GM11168 (cell line): ENCODE measurements at regions not wholly inside any gene's neighbourhood (a gene's known extent, or its start where the extent isn't known, plus 50 kb on each side); places are given as distances from the start of the nearest gene placed in this dataset.

Experiments
- in situ Hi-C: fragments of 300-500 bp; cut with MboI; formaldehyde crosslinking; loops from one replicate; pipeline ENCODE4 v1.12.0; 2022; ENCODE audit warnings: low sequenced_read_pairs; ENCODE audit not compliant: unreplicated experiment

DNA sequence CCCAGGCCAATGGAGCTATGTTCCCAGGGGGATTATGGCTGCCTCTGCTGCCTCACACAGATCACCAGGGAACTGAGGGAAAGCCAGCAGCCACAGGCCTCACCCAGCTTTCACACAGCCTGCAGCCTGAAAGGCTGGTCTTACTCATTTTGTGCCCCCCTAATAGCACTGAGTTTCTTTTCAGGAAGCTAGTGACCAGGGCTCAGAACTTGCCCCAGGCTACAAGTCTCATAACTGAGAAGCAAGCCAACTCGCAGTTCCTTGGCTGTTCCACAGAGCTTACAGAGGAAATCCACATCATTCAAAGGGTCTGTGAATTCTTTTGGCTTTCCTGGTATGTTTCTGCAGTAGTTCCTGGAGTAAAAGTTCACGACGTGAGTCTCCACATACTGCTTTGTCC is 524.8 kb upstream of the GJE1 start:
- in situ Hi-C loops, result no loop called here

DNA sequence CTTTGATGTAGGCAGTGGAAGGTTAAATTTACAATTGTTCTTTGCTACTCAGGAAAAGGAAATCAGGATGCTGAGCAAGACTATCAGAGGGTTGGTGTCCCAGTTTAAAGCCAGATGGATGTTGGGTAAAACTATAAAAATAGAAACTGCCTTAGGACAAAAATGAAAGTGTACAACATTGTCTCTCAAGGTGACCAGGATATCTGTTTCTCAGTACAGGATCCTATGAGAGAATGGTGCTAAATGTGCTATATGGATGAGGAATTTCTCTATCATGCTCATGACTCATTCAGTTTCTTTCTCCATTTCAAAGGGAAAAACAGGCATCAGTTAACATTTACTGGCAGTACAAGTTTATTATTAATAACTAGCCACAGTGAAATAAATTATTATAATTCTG is 534.2 kb upstream of the GJE1 start:
- in situ Hi-C loops, result no loop called here

DNA sequence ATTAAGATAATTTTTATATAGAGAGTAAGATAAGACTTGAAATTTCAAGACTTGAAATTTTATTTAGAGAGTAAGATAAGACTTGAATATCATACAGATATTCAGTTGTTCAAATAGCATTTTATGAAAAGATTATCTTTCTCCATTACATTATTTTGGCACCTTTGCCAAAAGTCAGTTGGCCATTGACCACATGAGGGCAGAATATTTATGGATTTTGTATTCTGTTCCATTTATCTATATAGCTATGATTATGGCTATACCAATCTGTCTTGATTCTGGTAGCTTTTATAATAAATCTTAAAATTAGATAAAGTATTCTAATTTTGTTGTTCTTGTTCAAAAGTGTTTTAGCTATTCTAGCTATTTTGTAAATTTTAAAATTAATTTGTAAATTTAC is 537.9 kb upstream of the GJE1 start:
- in situ Hi-C loops, result no loop called here

DNA sequence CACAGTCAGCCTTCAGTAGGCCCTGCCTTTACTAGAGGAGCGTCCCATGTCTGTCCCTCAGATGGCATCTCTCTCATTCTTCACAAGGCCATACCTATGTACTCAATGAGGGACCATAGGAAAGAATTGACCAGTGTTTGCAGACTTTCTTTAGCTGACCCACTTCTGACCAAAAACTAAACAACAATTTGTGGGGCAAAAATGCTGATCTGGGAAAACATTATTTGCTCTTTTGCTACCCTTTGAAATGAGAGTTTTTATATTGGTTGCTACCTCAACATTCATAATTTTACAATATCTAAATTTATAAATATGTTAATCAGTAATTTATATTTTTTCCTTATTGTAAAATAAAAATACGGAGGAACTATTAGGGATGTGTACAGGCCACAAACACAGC is 539.4 kb upstream of the GJE1 start:
- in situ Hi-C loops, result no loop called here

DNA sequence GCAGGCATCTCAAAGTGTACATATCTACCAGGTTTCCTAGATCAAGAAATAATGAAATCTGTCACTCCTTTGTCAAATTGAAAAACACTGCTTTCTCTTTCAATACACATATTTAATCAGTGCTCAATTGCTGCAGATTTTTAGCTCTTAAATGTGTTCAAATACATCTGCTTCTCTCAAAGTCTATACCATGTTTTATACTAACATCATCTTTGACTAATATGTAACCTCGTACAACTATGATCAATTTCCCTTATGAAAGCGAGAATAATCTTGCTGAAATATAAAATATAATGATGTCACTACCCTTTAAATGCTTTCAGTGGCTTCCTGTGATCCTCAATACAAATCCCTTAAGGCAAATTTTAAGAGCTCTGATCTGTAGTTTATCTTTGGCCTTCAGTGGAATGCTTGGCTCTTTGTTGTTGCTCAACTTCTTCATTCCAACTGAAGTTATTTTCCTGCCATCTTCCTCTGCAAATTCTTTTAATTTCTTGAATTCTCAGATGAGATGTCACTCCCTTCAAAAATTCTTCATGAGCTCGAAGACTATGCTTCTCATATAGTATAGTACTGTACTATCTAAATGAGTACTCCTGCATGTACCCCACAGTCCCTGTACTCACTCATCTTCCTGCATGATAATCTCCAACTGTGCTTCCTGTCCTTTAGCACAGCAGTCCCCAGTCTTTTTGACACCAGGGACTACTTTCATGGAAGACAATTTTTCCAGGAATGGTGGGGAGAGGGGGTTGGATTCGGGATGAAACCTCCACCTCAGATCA is 545.1 kb upstream of the GJE1 start:
- in situ Hi-C loops, result no loop called here

DNA sequence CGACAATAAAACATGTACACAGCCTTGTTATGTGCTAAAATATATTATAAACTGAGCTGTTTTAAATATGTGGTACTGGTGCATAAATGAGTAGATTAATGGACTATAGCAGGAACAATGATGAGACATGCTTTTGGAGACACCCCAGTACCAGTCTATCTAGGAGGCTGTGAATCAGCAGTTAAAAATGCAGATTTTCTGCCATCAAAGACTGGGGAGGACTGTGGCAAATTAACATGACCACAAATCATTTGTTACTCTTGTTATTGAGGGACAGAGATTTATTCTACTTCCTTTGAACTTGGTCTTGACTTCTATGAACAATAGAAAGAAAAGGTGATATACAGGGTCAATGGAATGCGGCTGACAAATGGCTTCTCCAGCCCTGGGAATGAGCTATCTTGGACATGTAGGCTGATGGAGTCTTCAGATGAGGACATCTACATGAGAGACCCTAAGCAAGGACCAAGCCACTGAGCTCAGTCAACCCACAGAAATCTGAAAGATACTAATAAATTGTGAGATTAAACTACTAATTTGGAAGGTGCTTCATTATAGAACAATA is 551.7 kb upstream of the GJE1 start:
- in situ Hi-C loops, result no loop called here

DNA sequence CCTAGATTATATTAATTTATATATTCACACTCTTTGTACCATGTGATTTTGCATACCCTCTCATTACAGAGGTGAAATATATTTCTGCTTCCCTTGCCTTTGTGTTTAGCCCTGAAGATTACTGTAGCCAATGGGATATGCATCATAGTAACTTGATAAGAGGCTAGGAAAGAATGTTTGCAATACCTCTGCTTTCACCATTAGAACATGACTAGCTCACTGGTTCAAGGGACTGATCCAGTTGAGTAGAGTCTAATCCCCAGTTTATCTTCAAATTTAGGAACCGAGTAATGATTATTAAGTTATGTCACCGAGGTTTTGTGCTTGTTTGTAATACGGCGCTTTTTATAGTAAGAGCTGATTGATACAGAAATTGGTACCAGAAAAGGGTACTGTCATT is 552.6 kb upstream of the GJE1 start:
- in situ Hi-C loops, result no loop called here

DNA sequence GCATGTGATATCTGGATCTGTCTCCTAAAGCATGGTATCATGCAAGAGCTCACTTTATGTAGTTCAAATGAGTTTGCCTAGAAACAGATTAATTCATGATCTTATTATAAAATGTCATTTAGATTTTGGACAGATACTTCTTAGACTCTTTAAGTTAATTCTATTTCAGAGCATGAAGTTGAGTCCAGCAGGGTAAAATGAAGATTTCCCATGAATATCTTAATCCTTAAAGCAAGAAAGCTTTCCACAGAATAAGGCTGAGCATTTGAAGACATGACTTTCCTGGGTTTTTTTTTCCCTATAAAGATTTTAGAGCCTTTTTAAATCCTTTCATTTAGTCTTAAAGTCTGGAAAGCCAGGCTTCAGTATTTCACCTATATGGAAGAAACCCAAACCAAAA is 556.0 kb upstream of the GJE1 start:
- in situ Hi-C loops, result no loop called here

DNA sequence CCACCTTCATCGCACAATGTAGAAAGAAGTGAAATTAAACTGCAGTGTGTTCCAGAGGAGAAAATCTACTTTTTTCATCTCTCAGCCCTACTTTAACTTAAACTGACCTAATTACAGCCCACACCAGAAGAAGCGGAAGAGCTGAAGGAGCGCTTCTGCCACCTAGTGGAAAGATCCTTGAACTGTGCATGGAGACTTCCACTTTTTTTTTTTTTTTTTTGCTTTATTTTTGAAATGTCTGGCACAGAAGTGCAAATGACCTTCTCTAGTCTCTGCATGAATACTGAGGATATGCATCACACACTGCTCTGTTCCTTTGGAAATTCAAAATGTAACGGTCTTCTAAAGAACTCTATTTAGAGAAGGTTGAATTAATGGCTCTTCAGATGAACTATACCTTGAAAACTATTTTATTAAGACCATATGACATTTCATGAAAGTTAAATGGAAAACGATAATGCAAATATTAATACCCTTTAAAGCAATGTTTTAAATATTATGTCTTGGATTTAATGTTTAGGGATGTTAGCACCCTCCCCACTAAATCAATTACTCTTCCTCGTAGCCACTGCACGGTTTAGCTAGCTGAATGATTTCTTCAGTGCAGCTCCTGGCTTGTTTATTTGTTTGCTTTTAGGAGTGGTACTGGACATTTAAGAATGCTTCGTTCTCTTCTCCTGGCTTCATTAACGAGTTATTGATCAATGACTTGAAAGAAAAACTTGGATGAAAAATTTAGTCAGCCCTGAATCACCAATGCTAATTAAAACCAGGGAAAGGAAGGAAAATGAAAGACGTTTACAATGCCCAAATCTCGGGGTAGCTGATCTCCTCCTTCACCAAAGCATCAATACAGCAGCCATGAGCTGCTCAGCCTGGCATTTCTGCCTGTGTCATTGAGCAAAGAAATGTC is 569.6 kb upstream of the GJE1 start:
- in situ Hi-C loops, result loop anchor here (25.0 kb wide), 1 partner anchor 251 kb away; no protein-coding TSS in a partner anchor

DNA sequence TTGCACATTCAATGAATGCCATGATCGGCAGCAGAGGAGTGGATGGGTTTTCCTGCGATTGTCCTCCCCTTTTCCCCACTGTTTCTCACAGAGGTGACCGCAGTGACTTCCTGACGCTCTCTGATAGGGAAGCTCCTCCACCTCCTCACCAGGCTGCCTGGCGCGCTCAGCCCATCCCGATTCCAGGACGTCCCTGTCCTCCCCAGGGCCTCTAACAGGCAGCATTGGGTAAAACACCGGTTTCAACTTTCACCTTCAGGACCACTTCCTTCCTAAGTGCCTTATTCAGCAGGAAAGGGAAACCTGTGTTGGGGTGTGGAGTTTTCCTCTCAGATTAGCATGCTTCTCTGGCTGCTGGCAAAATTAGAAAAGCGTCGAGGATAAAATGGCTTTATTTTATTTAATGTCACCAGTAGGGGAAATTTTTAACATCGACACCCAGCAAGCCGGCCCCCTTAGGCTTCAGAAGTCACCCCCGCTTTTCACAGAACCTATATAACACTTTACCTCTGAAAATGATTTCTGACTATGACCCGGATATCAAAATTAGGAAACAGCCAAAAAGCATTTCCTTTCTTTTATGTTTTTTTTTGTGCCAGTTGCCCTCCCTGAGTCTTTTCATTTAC is 570.4 kb upstream of the GJE1 start:
- in situ Hi-C loops, result loop anchor here (25.0 kb wide), 1 partner anchor 250 kb away; no protein-coding TSS in a partner anchor

DNA sequence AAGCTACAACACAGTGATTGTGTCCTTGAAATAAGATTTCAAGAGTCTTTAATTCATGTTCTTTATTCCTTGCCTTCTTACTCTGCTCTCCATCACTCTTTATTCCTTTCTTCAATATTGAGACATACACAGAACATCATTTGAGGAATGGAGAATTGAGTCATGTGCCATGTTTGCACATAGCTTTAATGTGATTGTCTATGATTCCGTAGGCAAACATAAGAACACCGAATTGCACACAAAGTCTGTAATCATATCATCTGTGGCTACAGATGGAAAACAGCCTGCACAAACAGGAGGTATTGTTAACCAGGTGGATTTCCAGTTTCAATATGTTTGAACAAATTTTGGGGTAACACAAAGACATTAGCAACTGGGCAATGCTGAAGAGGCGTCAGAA is 571.6 kb upstream of the GJE1 start:
- in situ Hi-C loops, result loop anchor here (25.0 kb wide), 1 partner anchor 249 kb away; no protein-coding TSS in a partner anchor

DNA sequence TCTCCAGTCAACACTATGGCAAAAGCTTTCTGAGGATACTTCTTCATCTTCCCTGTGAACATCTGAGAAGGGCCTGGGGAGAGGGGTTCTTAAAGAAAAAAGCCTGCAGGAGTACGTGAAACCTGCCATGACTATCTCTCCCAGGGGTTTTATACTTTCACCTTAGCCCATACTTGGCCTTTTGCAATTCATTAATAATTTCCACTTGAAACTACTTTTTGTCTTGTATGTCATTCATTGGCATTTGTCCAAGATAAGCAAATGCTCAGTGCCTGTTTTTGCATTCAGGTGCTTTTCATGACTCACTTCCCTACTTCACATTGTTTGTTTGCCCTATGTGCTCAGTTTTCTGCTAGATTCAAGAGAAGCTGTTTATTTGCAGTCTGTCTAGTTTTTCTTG is 580.3 kb upstream of the GJE1 start:
- in situ Hi-C loops, result loop anchor here (25.0 kb wide), 1 partner anchor 240 kb away; no protein-coding TSS in a partner anchor

DNA sequence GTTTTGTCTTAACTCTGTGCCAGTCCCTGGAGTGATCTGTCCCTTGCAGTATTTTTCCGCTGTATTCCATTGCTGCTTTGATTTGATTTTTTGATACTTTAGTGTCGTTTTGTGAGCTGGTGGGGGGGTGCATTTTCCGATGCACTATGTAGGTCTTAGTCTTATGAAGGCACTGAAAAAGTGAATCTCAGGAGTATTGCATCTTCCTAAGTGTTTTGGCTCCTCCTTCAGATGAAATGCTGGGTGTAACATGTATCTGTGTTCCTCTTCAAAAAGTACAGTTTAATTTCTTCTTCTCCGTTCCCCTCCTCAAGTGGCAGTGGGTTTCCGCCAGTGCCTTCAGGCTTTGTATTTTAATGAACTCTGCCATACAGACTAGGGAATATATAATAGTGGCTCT is 580.7 kb upstream of the GJE1 start:
- in situ Hi-C loops, result loop anchor here (25.0 kb wide), 1 partner anchor 240 kb away; no protein-coding TSS in a partner anchor

DNA sequence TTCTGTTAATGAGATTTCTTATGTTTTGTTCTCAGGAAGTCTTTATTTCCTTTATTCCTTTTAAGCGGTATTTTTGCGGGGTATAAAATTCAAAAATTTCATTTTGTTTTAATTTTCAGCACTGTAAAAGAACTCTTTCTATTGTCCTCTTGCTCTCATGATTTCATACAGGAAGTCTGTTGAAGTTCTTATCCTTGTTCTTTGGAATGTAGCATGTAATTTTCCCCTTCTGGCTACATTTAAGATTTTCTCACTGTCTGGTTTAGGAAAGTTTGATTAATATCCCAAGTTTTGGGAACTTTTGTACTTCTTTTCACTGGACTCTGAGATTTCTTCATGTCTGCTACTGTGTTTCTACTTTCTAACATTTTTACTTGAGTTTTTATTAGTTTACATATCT is 581.4 kb upstream of the GJE1 start:
- in situ Hi-C loops, result loop anchor here (25.0 kb wide), 1 partner anchor 239 kb away; no protein-coding TSS in a partner anchor

DNA sequence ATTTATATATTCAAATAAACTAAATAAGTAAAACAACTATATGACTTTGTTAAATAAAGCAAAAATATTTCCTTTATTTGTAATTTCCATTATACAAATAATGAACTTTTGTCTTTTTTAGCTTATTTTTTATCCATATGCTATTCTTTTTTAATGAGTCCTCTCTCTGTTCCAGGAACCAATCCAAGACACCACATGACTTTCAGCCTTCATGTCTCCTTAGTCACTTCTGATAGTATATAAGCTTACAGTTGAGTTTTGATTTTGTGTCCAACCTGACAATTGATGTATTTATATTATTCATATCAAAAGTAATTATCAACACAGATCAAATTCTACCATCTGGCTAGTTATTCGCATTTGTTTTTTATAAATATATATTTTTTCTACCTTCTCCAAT is 582.3 kb upstream of the GJE1 start:
- in situ Hi-C loops, result loop anchor here (25.0 kb wide), 1 partner anchor 238 kb away; no protein-coding TSS in a partner anchor

DNA sequence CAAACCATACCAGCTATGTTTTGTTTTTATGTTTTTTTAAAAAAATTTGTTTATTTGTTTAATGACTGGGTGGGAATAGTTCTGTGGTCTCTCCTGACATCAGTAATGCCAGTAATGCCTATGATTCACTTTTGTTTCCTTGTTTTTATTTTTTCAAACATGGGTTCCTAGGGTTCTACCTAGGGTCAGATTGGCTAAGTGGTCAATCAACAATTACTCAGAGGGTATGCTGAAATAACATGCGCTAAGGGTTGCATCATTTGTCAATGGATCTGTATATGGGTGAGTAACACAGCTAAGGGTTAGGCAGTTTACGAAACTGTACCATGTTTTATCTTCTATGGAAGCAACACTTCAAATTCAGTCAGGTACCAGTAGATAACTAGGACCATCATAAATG is 583.8 kb upstream of the GJE1 start:
- in situ Hi-C loops, result no loop called here

DNA sequence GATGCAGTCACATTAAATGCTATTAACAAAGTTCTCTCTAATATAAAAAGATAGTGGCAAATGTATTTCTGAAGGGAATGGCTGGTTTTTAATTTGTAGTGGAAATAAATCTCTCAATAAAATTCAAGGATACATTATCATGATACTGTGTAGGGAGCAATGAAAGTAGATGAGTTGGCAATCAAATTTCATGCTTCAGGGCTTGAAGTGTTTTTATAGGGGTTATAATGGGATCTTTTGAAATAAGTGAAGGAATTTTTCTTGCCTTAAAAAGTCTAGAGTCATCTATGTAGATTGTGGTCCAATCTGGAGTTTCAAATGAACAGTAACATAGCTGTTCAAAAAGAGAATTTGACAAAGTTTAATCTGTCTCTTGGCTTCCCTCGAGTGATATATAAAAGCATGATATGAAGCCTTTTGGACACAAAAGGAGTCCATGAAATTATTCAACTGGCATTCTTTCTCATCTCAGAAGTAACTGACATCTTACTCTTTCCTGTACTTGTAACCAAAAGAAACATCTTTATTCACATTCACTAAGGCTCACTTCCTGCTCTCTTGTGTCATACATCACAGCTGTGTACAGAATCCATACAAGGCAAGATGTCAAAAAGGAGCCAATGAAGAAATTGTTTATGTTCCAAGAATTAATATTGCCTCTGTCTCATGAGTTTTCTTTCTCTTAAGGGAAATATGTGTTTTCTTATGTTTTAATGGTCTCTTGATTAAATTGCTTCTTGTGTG is 591.0 kb upstream of the GJE1 start:
- in situ Hi-C loops, result no loop called here

DNA sequence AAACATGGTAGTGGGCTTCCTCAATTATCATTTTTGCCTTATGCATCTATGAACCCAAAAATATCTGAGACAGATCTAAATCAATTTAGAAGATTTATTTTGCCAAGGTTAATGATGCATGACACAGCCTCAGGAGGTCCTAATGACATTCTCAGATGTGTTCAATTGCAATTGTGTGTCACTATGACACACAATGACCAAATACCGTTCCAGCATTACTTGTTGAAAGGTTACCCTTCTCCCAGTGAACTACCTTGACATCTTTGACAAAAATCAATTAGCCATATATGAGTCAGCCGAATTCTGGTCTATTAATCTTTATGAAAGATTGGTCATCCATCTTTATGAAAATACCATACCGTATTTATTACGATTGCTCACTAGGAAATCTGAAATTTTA is 592.5 kb upstream of the GJE1 start:
- in situ Hi-C loops, result no loop called here

DNA sequence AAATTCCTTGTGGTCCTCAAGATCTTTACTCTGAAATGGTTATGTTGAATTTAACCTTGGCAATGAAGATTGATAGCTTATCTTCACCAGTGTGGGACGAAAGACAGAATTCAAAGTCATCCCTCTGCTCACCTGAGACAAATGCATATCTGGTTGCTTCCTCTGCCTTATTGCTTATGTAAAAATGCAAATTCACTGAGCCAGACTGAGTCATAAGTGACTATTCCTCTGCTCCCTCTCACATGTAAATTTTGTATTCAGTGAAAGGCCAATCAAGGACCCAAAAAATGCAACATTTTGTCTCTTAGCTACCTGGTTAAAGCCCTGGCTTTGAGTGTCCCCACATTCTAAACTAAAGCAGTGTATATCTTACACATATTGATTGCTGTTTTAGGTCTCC is 593.1 kb upstream of the GJE1 start:
- in situ Hi-C loops, result no loop called here

DNA sequence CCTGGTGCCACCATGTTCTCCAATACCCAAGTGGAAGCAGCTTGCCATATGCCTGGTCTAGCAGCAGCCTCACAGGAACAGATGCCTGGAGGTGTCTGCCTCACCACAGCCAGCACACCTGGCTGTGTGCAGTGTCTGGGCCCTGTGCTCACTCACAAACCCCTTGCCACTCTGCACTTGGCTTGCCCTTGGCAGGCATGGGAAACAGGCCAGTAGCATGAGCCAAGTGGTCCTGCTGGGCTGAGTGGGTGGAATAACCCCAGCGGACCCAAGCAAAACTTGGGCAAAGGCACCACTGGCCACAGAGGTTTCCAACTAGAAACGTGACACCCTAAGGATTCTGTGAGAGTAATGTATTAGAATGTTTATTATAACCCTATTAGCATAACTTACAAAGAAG is 600.5 kb upstream of the GJE1 start:
- in situ Hi-C loops, result no loop called here
